ENCODE measurements at regions not wholly inside any gene's neighbourhood (a gene's known extent, or its start where the extent isn't known, plus 50 kb on each side); places are given as distances from the start of the nearest gene placed in this dataset.

- H3K27ac Mint-ChIP-seq (ENCODE audit: unreplicated experiment), result no peak overlapping the region
- H3K36me3 Mint-ChIP-seq (ENCODE audit: unreplicated experiment), result peaks cover 4% of the 10 kb centered on the region
- no peak overlapping the region for H3K4me3 Mint-ChIP-seq (ENCODE audit: unreplicated experiment)
- H3K27me3 Mint-ChIP-seq (ENCODE audit: unreplicated experiment), result peaks cover 1% of the 10 kb centered on the region
- H3K9me3 Mint-ChIP-seq (ENCODE audit: unreplicated experiment), result peaks cover 2% of the 10 kb centered on the region
- peaks cover 13% of the 10 kb centered on the region for H3K4me1 Mint-ChIP-seq (ENCODE audit: low read depth, unreplicated experiment)
- TF ChIP-seq, protein P1, sequence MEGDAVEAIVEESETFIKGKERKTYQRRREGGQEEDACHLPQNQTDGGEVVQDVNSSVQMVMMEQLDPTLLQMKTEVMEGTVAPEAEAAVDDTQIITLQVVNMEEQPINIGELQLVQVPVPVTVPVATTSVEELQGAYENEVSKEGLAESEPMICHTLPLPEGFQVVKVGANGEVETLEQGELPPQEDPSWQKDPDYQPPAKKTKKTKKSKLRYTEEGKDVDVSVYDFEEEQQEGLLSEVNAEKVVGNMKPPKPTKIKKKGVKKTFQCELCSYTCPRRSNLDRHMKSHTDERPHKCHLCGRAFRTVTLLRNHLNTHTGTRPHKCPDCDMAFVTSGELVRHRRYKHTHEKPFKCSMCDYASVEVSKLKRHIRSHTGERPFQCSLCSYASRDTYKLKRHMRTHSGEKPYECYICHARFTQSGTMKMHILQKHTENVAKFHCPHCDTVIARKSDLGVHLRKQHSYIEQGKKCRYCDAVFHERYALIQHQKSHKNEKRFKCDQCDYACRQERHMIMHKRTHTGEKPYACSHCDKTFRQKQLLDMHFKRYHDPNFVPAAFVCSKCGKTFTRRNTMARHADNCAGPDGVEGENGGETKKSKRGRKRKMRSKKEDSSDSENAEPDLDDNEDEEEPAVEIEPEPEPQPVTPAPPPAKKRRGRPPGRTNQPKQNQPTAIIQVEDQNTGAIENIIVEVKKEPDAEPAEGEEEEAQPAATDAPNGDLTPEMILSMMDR (IDR thresholded peaks at IDR 0.05; ENCODE audit: partially characterized antibody, unreplicated experiment), result no peak
- DNase-seq, result no peak
These were observed 87.2 kb upstream of the ELMO1 start for GRCh38 chr7:37535841-37536240.

DNA sequence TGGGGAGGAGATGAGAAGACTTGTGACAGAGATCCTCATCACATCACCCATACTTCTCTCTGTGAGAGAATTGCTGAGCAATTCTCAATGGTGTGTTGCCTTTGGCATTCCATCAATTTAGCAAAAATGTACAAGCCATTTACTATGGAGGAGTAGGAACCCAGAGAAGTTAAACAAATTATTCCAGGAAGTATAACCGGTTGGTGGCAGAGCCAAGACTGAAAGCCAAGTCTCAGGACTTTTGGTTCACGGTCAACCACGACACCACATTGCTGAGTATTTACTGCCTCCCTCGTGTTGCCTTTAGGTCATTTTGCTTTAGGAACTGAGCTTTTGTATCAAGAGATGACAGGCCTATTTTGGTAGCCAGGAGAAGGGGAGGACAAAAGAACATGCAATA is 88.0 kb upstream of the ELMO1 start:
- H3K4me3 Mint-ChIP-seq (ENCODE audit: unreplicated experiment), result no peak overlapping the region
- H3K36me3 Mint-ChIP-seq (ENCODE audit: unreplicated experiment), result peaks cover 4% of the 10 kb centered on the region
- H3K4me1 Mint-ChIP-seq (ENCODE audit: low read depth, unreplicated experiment), result peaks cover 13% of the 10 kb centered on the region
- peaks cover 2% of the 10 kb centered on the region for H3K9me3 Mint-ChIP-seq (ENCODE audit: unreplicated experiment)
- peaks cover 1% of the 10 kb centered on the region for H3K27me3 Mint-ChIP-seq (ENCODE audit: unreplicated experiment)
- H3K27ac Mint-ChIP-seq (ENCODE audit: unreplicated experiment), result no peak overlapping the region
- TF ChIP-seq, protein P1 (IDR thresholded peaks at IDR 0.05; ENCODE audit: partially characterized antibody, unreplicated experiment), result no peak
- no peak for DNase-seq

- Mint-ChIP-seq H3K9me3 (ENCODE audit: unreplicated experiment) (peaks cover 2% of the 10 kb centered on the region), H3K4me3 (ENCODE audit: unreplicated experiment) (no peak overlapping the region), H3K4me1 (ENCODE audit: low read depth, unreplicated experiment) (peaks cover 13% of the 10 kb centered on the region), H3K27ac (ENCODE audit: unreplicated experiment) (no peak overlapping the region), H3K36me3 (ENCODE audit: unreplicated experiment) (peaks cover 4% of the 10 kb centered on the region), H3K27me3 (ENCODE audit: unreplicated experiment) (peaks cover 1% of the 10 kb centered on the region)
- TF ChIP-seq, protein P1 (IDR thresholded peaks at IDR 0.05; ENCODE audit: partially characterized antibody, unreplicated experiment), result no peak
- no peak for DNase-seq
These were observed 88.8 kb upstream of the ELMO1 start for GRCh38 chr7:37537439-37537838.

GRCh38 chr7:37538945-37539344 is 90.3 kb upstream of the ELMO1 start:
- Mint-ChIP-seq H3K4me3 (ENCODE audit: unreplicated experiment) (no peak overlapping the region), H3K9me3 (ENCODE audit: unreplicated experiment) (peaks cover 2% of the 10 kb centered on the region), H3K36me3 (ENCODE audit: unreplicated experiment) (no peaks in the 10 kb centered on the region), H3K27me3 (ENCODE audit: unreplicated experiment) (peaks cover 1% of the 10 kb centered on the region), H3K4me1 (ENCODE audit: low read depth, unreplicated experiment) (peaks cover 13% of the 10 kb centered on the region), H3K27ac (ENCODE audit: unreplicated experiment) (no peak overlapping the region)
- TF ChIP-seq, protein P1 (IDR thresholded peaks at IDR 0.05; ENCODE audit: partially characterized antibody, unreplicated experiment), result no peak
- no peak for DNase-seq

GRCh38 chr7:37540917-37541316 is 92.3 kb upstream of the ELMO1 start:
- H3K27me3 Mint-ChIP-seq (ENCODE audit: unreplicated experiment), result peaks cover 1% of the 10 kb centered on the region
- H3K4me1 Mint-ChIP-seq (ENCODE audit: low read depth, unreplicated experiment), result peaks cover 20% of the 10 kb centered on the region
- H3K36me3 Mint-ChIP-seq (ENCODE audit: unreplicated experiment), result no peaks in the 10 kb centered on the region
- DNase-seq, result no peak
- peaks cover 3% of the 10 kb centered on the region for H3K9me3 Mint-ChIP-seq (ENCODE audit: unreplicated experiment)
- TF ChIP-seq, protein P1 (IDR thresholded peaks at IDR 0.05; ENCODE audit: partially characterized antibody, unreplicated experiment), result no peak
- no peak overlapping the region for H3K27ac Mint-ChIP-seq (ENCODE audit: unreplicated experiment)
- no peak overlapping the region for H3K4me3 Mint-ChIP-seq (ENCODE audit: unreplicated experiment)
